ENCODE measurements at regions not wholly inside any gene's neighbourhood (a gene's known extent, or its start where the extent isn't known, plus 50 kb on each side); places are given as distances from the start of the nearest gene placed in this dataset.

DNA sequence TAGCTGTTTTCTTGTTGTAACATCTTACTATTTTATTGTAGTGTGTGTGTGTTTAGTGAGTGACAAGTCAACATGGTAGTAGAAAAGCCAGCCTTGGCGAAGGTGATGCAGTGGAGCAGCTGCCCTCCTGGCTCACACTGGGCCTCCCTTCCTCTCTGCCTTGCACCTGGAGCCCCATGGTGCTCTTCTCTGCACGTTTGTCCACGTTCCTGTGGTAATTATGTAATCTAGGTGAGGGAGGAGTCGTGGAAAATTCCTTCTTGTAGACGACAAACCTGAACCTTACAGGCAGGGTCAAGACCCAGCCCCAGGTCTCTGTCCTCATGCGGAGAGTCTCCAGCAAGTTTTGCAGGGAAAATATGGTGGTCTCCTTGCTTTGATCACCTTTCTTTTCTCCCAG is 348.3 kb upstream of the MKI67 start:
- no peak for DNase-seq (ENCODE audit: low read depth, low spot score)
- POLR2A ChIA-PET = no interaction called here
- CTCF ChIA-PET = no interaction called here
- Histone ChIP-seq H3K9me3 (ENCODE audit: control insufficient read depth, insufficient read depth, low read length) (peaks cover 77% of the 10 kb centered on the region), H3K27me3 (ENCODE audit: control insufficient read depth, insufficient read depth, low read length) (no peaks in the 10 kb centered on the region), H3K27ac (ENCODE audit: low read depth, low read length) (no peak overlapping the region), H3K4me3 (ENCODE audit: low read depth, low read length) (no peak overlapping the region)
- TF ChIP-seq, protein P1, sequence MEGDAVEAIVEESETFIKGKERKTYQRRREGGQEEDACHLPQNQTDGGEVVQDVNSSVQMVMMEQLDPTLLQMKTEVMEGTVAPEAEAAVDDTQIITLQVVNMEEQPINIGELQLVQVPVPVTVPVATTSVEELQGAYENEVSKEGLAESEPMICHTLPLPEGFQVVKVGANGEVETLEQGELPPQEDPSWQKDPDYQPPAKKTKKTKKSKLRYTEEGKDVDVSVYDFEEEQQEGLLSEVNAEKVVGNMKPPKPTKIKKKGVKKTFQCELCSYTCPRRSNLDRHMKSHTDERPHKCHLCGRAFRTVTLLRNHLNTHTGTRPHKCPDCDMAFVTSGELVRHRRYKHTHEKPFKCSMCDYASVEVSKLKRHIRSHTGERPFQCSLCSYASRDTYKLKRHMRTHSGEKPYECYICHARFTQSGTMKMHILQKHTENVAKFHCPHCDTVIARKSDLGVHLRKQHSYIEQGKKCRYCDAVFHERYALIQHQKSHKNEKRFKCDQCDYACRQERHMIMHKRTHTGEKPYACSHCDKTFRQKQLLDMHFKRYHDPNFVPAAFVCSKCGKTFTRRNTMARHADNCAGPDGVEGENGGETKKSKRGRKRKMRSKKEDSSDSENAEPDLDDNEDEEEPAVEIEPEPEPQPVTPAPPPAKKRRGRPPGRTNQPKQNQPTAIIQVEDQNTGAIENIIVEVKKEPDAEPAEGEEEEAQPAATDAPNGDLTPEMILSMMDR (IDR thresholded peaks at IDR 0.05; ENCODE audit: low read depth, low read length) = no peak

DNA sequence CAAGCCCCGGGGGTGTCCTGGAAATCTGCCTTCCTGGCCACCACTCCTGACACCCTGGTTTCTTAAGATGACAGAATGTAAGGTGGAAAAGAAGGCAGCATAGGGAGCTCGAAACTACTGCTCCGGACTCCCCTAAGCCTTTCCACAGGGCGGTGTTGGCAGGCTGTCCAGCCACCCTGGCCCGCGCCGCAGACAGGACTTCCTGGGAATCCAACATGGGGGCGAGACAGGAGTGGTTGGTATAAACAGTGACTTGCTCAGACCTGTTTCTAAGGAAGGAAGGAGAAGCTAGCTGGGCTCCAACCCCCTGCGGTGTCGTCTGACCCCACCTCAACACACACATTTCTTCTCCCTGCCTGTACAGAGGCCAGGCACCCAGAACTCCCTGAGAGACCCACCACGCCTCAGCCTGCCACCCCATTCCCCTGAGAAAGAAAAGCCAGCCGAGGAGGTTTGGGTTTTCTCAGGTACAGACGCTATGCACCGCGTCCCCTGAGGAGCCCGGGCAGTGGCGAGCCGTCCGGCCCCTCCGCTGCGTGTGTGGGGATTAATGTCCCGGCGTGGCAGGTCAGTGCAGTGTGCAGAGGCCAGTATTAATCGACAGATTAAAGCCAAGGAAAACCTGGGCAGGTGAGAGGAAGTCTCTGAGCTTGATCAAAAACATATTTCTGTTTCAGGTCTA is 349.6 kb upstream of the MKI67 start:
- POLR2A ChIA-PET = no interaction called here
- peaks cover 77% of the 10 kb centered on the region for H3K9me3 ChIP-seq (ENCODE audit: control insufficient read depth, insufficient read depth, low read length)
- H3K4me3 ChIP-seq (ENCODE audit: low read depth, low read length) = no peak overlapping the region
- H3K27ac ChIP-seq (ENCODE audit: low read depth, low read length) = no peak overlapping the region
- TF ChIP-seq, protein P1 (IDR thresholded peaks at IDR 0.05; ENCODE audit: low read depth, low read length) = no peak
- CTCF ChIA-PET = no interaction called here
- DNase-seq (ENCODE audit: low read depth, low spot score) = no peak
- no peaks in the 10 kb centered on the region for H3K27me3 ChIP-seq (ENCODE audit: control insufficient read depth, insufficient read depth, low read length)

DNA sequence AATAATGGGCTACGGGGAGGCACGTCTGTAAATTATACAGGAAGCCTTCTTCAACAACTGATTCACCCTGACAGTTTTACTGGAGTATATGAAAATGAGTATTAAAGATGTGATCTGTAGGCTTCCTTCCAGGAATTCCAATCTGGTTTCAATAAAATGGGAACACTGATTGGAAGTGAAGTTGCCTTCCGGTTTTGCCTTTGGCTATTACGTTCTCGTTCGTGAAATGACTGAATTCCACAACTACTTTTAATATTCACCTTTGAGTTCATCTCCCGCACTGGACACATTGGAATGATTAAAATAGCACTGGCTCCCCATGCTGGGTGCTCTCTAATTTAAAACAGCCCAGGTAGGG is 350.1 kb upstream of the MKI67 start:
- POLR2A ChIA-PET = no interaction called here
- CTCF ChIA-PET = no interaction called here
- H3K27me3 ChIP-seq (ENCODE audit: control insufficient read depth, insufficient read depth, low read length) = no peaks in the 10 kb centered on the region
- no peak overlapping the region for H3K4me3 ChIP-seq (ENCODE audit: low read depth, low read length)
- TF ChIP-seq, protein P1 (IDR thresholded peaks at IDR 0.05; ENCODE audit: low read depth, low read length) = no peak
- peaks cover 76% of the 10 kb centered on the region for H3K9me3 ChIP-seq (ENCODE audit: control insufficient read depth, insufficient read depth, low read length)
- no peak for DNase-seq (ENCODE audit: low read depth, low spot score)
- H3K27ac ChIP-seq (ENCODE audit: low read depth, low read length) = no peak overlapping the region

DNA sequence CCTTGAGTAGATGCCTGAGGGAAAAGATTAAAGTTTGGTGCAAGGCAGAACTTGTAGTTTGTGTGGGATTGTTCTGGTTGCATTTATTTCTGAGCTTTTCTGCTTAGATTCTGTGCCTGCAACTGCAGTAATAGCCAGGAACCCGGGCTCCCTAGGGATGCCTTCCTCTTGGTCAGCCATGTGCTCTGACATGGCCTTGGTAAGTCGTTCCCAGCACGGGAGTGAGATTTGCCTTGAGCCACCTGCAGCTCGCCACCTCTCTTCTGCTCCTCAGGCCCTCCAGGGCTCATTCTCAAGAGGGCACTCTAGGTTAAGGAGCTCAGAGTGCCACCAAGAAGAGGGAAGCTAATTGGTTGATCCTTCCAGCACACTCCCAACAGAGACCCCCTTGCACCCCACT is 350.6 kb upstream of the MKI67 start:
- ChIA-PET POLR2A (no interaction called here), CTCF (no interaction called here)
- no peaks in the 10 kb centered on the region for H3K27me3 ChIP-seq (ENCODE audit: control insufficient read depth, insufficient read depth, low read length)
- no peak overlapping the region for H3K27ac ChIP-seq (ENCODE audit: low read depth, low read length)
- no peak overlapping the region for H3K4me3 ChIP-seq (ENCODE audit: low read depth, low read length)
- no peak for DNase-seq (ENCODE audit: low read depth, low spot score)
- H3K9me3 ChIP-seq (ENCODE audit: control insufficient read depth, insufficient read depth, low read length) = peaks cover 76% of the 10 kb centered on the region
- TF ChIP-seq, protein P1 (IDR thresholded peaks at IDR 0.05; ENCODE audit: low read depth, low read length) = no peak

DNA sequence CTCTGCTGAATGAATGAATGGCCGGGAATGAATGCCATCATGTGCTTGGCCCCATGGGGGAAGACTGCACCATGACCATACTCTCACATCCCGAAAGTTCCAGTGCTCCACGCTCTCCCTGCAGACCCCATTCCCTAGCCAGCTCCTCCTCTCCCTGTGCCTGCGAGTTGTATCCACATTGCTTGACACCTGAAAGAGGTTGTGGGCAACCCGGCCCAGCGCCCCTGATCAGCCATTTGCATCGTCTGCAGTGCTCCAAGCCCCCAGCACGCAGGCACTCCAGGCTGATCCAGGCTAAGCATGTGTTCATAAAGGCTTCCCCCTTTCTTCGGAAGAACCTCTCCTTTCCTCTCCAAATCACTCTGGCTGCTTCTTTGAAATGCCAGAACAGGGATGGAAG is 354.4 kb upstream of the MKI67 start:
- CTCF ChIA-PET = no interaction called here
- no peaks in the 10 kb centered on the region for H3K27me3 ChIP-seq (ENCODE audit: control insufficient read depth, insufficient read depth, low read length)

More for the DNA sequence above, 354.4 kb upstream of the MKI67 start:
- TF ChIP-seq, protein P1 (IDR thresholded peaks at IDR 0.05; ENCODE audit: low read depth, low read length) = no peak
- no peak for DNase-seq (ENCODE audit: low read depth, low spot score)
- Histone ChIP-seq H3K9me3 (ENCODE audit: control insufficient read depth, insufficient read depth, low read length) (peaks cover 69% of the 10 kb centered on the region), H3K27ac (ENCODE audit: low read depth, low read length) (no peak overlapping the region), H3K4me3 (ENCODE audit: low read depth, low read length) (no peak overlapping the region)
- POLR2A ChIA-PET = no interaction called here
